ENCODE measurements at regions not wholly inside any gene's neighbourhood (a gene's known extent, or its start where the extent isn't known, plus 50 kb on each side); places are given as distances from the start of the nearest gene placed in this dataset.

DNA sequence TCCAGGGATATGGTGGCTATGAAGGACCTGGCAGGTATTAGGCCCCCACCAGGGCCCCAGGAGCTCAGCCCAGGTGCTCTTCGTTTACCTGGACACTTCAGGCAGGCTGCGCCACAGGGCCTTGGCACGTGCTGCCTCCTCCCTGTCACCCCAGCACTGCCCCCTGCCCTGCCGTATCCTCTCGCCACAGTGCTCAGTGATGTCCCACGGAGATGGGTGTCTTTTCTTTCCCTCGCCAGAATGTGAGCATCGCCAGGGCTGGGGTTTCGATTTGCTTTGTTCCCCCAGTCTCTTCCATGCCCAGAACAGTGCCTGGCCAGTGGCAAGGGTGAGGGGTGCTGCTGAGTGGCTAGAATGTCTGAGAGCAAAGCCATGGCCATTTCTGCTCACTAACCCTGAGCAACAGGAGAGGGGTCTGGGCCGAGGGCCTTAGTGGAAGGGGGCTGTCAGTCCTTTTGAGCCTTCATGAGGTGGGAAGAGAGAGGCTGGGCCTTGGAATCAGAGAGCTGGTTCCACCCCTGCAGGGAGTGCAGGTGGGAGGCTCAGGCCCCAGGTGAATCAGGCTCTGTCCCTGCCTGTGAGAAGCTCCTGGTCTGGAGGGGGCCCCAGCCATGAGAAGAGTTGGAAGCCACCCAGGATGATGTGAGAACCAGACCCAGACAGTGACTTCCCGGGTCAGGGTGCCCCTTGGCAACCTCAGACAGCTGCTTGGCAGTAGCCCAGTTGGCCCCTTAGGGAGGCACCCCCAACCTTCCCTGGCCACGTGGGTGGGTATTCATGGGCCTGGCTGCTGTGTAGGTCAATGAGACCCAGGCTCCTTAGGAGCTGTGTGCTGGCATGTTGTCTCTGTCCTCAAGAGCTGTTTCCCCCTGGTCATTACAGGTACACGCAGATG is 129.9 kb upstream of the HS6ST1 start:
- intact Hi-C loops (cut with micrococcal nuclease; ENCODE audit: unreplicated experiment): no loop called here
- no peak for DNase-seq
- Mint-ChIP-seq H3K4me1 (ENCODE audit: low read depth, unreplicated experiment) (no peaks in the 10 kb centered on the region), H3K4me3 (ENCODE audit: unreplicated experiment) (no peak overlapping the region), H3K9me3 (ENCODE audit: unreplicated experiment) (peaks cover 2% of the 10 kb centered on the region), H3K27me3 (ENCODE audit: insufficient read depth, unreplicated experiment) (no peaks in the 10 kb centered on the region), H3K36me3 (ENCODE audit: insufficient read depth, unreplicated experiment) (no peaks in the 10 kb centered on the region), H3K27ac (ENCODE audit: unreplicated experiment) (no peak overlapping the region)
- POLR2A ChIA-PET: no interaction called here
- CTCF ChIA-PET: no interaction called here
- Histone ChIP-seq H3K4me1 (no peaks in the 10 kb centered on the region), H3K36me3 (ENCODE audit: control insufficient read depth, insufficient read depth, low read length) (no peaks in the 10 kb centered on the region), H3K27me3 (replicated peaks; ENCODE audit: control insufficient read depth, insufficient read depth, low read length) (no peaks in the 10 kb centered on the region), H3K9me3 (no peaks in the 10 kb centered on the region), H3K4me3 (ENCODE audit: low read depth, low read length) (no peak overlapping the region)
- no TSS peak for BruUV-seq (replicated peaks)
- TF ChIP-seq, protein P1, sequence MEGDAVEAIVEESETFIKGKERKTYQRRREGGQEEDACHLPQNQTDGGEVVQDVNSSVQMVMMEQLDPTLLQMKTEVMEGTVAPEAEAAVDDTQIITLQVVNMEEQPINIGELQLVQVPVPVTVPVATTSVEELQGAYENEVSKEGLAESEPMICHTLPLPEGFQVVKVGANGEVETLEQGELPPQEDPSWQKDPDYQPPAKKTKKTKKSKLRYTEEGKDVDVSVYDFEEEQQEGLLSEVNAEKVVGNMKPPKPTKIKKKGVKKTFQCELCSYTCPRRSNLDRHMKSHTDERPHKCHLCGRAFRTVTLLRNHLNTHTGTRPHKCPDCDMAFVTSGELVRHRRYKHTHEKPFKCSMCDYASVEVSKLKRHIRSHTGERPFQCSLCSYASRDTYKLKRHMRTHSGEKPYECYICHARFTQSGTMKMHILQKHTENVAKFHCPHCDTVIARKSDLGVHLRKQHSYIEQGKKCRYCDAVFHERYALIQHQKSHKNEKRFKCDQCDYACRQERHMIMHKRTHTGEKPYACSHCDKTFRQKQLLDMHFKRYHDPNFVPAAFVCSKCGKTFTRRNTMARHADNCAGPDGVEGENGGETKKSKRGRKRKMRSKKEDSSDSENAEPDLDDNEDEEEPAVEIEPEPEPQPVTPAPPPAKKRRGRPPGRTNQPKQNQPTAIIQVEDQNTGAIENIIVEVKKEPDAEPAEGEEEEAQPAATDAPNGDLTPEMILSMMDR (IDR thresholded peaks at IDR 0.05; ENCODE audit: insufficient read depth in 1 of 2, low read depth in 1 of 2, low read length in 1 of 2, severe bottlenecking in 1 of 2, unreplicated experiment in 1 of 2): no peak

DNA sequence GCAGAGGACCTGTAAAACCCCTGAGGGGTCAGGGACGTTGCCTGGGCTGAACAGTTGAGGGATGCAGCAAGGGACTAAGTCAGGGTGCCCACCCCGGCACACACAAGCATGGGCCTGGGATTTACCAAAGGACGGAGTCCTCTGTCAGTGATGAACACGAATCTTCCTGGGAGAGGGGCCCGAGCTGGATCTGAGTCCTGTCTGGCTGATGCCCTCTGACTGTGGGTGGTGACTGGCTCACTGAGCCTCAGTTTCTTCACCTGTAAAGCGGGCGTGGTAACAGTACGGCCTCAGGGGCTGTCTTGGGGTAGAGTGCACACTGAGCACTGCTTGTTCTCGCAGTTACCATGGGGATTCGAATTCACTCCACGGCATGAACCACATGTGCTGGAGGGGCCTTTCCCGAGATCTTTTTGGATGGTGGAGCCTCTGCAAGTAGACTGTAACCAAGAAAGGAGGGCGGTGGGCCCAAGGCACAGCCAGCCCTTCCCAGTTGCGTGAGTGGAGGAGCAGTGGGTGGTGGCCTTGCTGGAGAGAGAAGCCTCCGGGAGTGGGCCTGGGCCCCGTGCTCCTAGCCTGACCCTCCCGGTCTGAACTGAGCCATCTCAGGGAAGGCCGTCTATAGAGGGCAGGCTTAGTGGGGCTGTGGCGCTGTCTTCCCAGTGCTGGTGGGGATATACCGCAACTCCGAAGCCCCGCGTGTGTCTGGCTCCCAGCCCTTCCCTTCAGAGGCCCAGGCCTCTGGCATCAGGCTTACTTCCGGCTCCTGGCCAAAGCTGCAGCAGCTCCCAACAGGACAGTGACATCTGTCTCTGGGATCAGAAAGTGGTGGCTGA is 130.8 kb upstream of the HS6ST1 start:
- no TSS peak for BruUV-seq (replicated peaks)
- Mint-ChIP-seq H3K4me3 (ENCODE audit: unreplicated experiment) (no peak overlapping the region), H3K9me3 (ENCODE audit: unreplicated experiment) (peaks cover 10% of the 10 kb centered on the region), H3K27me3 (ENCODE audit: insufficient read depth, unreplicated experiment) (no peaks in the 10 kb centered on the region), H3K27ac (ENCODE audit: unreplicated experiment) (no peak overlapping the region), H3K36me3 (ENCODE audit: insufficient read depth, unreplicated experiment) (no peaks in the 10 kb centered on the region), H3K4me1 (ENCODE audit: low read depth, unreplicated experiment) (no peaks in the 10 kb centered on the region)
- ChIA-PET CTCF (no interaction called here), POLR2A (no interaction called here)
- intact Hi-C loops (cut with micrococcal nuclease; ENCODE audit: unreplicated experiment): no loop called here
- no peaks in the 10 kb centered on the region for H3K9me3 ChIP-seq
- DNase-seq: no peak
- TF ChIP-seq, protein P1 (IDR thresholded peaks at IDR 0.05; ENCODE audit: insufficient read depth in 1 of 2, low read depth in 1 of 2, low read length in 1 of 2, severe bottlenecking in 1 of 2, unreplicated experiment in 1 of 2): no peak
- no peaks in the 10 kb centered on the region for H3K36me3 ChIP-seq (ENCODE audit: control insufficient read depth, insufficient read depth, low read length)
- H3K4me3 ChIP-seq (ENCODE audit: low read depth, low read length): no peak overlapping the region
- no peaks in the 10 kb centered on the region for H3K27me3 ChIP-seq (replicated peaks; ENCODE audit: control insufficient read depth, insufficient read depth, low read length)
- no peaks in the 10 kb centered on the region for H3K4me1 ChIP-seq

DNA sequence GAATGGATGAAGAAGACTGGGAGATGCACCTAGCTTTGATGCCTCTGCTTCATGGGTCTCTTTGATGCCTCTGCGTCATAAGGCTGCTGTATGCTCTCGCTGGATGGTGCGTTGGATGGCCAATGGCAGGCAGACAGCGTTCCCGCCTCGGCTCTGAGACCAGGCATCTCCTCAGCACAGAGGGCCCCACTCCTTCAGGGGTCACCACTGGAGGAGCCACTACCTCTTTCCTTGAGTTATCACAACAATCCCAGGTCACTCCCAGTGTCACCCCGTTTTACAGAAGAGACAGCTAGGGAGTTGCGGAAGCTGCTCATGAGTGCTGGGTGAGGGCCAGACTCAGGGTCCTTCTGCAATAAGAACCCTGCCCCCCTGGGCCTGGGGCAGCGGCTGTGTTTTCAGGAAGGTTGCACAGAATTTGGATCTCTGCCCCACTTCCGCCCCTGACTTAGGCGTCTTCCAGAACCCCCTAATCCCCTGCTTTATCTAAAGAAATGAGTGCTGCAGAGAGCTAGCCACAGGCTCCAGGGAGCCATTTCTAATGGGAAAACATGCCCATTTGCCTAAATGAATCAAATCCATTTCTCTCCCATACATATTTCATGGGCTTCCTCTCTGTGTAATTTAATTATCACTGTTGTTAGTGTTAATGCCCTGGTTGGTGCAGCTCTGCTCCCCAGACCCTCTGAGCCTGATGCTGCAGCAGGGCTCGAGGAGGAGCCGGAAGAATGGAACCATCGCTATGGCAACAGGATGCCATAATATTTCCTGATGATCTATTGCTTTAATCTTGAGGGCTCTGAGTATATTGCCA is 131.8 kb upstream of the HS6ST1 start:
- CTCF ChIA-PET: no interaction called here
- Mint-ChIP-seq H3K27ac (ENCODE audit: unreplicated experiment) (no peak overlapping the region), H3K4me1 (ENCODE audit: low read depth, unreplicated experiment) (no peaks in the 10 kb centered on the region), H3K36me3 (ENCODE audit: insufficient read depth, unreplicated experiment) (no peaks in the 10 kb centered on the region), H3K27me3 (ENCODE audit: insufficient read depth, unreplicated experiment) (no peaks in the 10 kb centered on the region), H3K4me3 (ENCODE audit: unreplicated experiment) (no peak overlapping the region), H3K9me3 (ENCODE audit: unreplicated experiment) (peaks cover 10% of the 10 kb centered on the region)
- BruUV-seq (replicated peaks): no TSS peak
- TF ChIP-seq, protein P1 (IDR thresholded peaks at IDR 0.05; ENCODE audit: insufficient read depth in 1 of 2, low read depth in 1 of 2, low read length in 1 of 2, severe bottlenecking in 1 of 2, unreplicated experiment in 1 of 2): no peak
- POLR2A ChIA-PET: no interaction called here
- Histone ChIP-seq H3K36me3 (ENCODE audit: control insufficient read depth, insufficient read depth, low read length) (no peaks in the 10 kb centered on the region), H3K4me3 (ENCODE audit: low read depth, low read length) (no peak overlapping the region), H3K27me3 (replicated peaks; ENCODE audit: control insufficient read depth, insufficient read depth, low read length) (no peaks in the 10 kb centered on the region), H3K9me3 (no peaks in the 10 kb centered on the region), H3K4me1 (no peaks in the 10 kb centered on the region)
- intact Hi-C loops (cut with micrococcal nuclease; ENCODE audit: unreplicated experiment): no loop called here
- no peak for DNase-seq

Measured in Caco-2 (cell line).